Mesendoderm (in vitro differentiated cells): ENCODE measurements at regions not wholly inside any gene's neighbourhood (a gene's known extent, or its start where the extent isn't known, plus 50 kb on each side); places are given as distances from the start of the nearest gene placed in this dataset.
"Not testable (repeated sequence)": the region's sequence is repeated elsewhere in the genome, so short reads cannot be mapped to it uniquely, and the experiment has no call there.

ENCODE experiments used
- DNase-seq: peaks from one replicate; pipeline ENCODE4 v3.0.0; 2013
- H2AK5ac ChIP-seq: 2 replicates; pipeline ENCODE4 v1.6.1; 2013; ENCODE audit warnings: low read length, inconsistent platforms
- H2BK120ac ChIP-seq: 2 replicates; pipeline ENCODE4 v1.6.1; 2013; ENCODE audit warnings: low read depth, mild to moderate bottlenecking, low read length, moderate library complexity, mixed read lengths
- H2BK15ac ChIP-seq: replicated peaks from 2 replicates; pipeline ENCODE4 v1.6.1; 2013; ENCODE audit warnings: low read depth, mild to moderate bottlenecking, moderate library complexity
- H2BK5ac ChIP-seq: 2 replicates; pipeline ENCODE4 v1.6.1; 2013; ENCODE audit warnings: low read length, inconsistent platforms
- H3K18ac ChIP-seq: 2 replicates; pipeline ENCODE4 v1.6.1; 2013; ENCODE audit warnings: mild to moderate bottlenecking, low read length, mixed read lengths
- H3K23ac ChIP-seq: one replicate; pipeline ENCODE4 v1.6.1; 2013; ENCODE audit warnings: low read length
- H3K27ac ChIP-seq: 2 replicates; pipeline ENCODE4 v1.5.1; 2013; ENCODE audit warnings: low read depth, mild to moderate bottlenecking, inconsistent platforms, low read length, moderate library complexity
- H3K27me3 ChIP-seq: 2 replicates; pipeline ENCODE4 v1.6.1; 2013; ENCODE audit warnings: low read length, control low read depth, mild to moderate bottlenecking, inconsistent platforms; ENCODE audit not compliant: insufficient read depth, poor library complexity
- H3K36me3 ChIP-seq: 2 replicates; pipeline ENCODE4 v1.6.1; 2013; ENCODE audit warnings: low read length, inconsistent platforms; ENCODE audit not compliant: control insufficient read depth, insufficient read depth
- H3K4ac ChIP-seq: one replicate; pipeline ENCODE4 v1.6.1; 2013; ENCODE audit warnings: low read depth, mild to moderate bottlenecking, low read length, moderate library complexity
- H3K4me1 ChIP-seq: 2 replicates; pipeline ENCODE4 v1.6.1; 2013; ENCODE audit warnings: low read depth, low read length, inconsistent platforms; ENCODE audit not compliant: control insufficient read depth
- H3K4me2 ChIP-seq: 2 replicates; pipeline ENCODE4 v1.6.1; 2013; ENCODE audit warnings: low read length
- H3K4me3 ChIP-seq: 2 replicates; pipeline ENCODE4 v1.5.1; 2013; ENCODE audit warnings: mild to moderate bottlenecking, low read length
- H3K56ac ChIP-seq: one replicate; pipeline ENCODE4 v1.6.1; 2013; ENCODE audit warnings: low read length
- H3K79me1 ChIP-seq: 2 replicates; pipeline ENCODE4 v1.6.1; 2013; ENCODE audit warnings: low read length, inconsistent platforms
- H3K79me2 ChIP-seq: 2 replicates; pipeline ENCODE4 v1.6.1; 2013; ENCODE audit warnings: mild to moderate bottlenecking, low read length; ENCODE audit not compliant: control insufficient read depth, insufficient read depth
- H3K9ac ChIP-seq: 2 replicates; pipeline ENCODE4 v1.6.1; 2013; ENCODE audit warnings: low read length, inconsistent platforms
- H4K5ac ChIP-seq: one replicate; pipeline ENCODE4 v1.6.1; 2013; ENCODE audit warnings: low read length
- H4K8ac ChIP-seq: one replicate; pipeline ENCODE4 v1.6.1; 2013; ENCODE audit warnings: low read depth, mild to moderate bottlenecking, control low read depth, low read length, moderate library complexity
- WGBS: extraction: QIAGEN DNeasy Blood & Tissue Kit; methylation state at CpG from one replicate; pipeline ENCODE4 v1.1.7; 2013; ENCODE audit warnings: low lambda C conversion rate, missing lambda C conversion rate; ENCODE audit not compliant: insufficient coverage; ENCODE audit errors: extremely low coverage; 5-methylcytosine and 5-hydroxymethylcytosine counted together

- H3K4me2 ChIP-seq = no peak overlapping the region
- H4K8ac ChIP-seq = no peak overlapping the region
- H3K4me1 ChIP-seq = no peaks in the 10 kb centered on the region
- no peak overlapping the region for H3K27ac ChIP-seq
- H3K4me3 ChIP-seq = no peak overlapping the region
- no peak overlapping the region for H2AK5ac ChIP-seq
- no peak overlapping the region for H3K4ac ChIP-seq
- H2BK5ac ChIP-seq = no peak overlapping the region
- H3K56ac ChIP-seq = no peak overlapping the region
- DNase-seq = no peak
- H3K79me1 ChIP-seq = no peaks in the 10 kb centered on the region
- WGBS = no CpG with 5 or more reads among the region's 6 CpGs
- no peaks in the 10 kb centered on the region for H3K36me3 ChIP-seq
- H3K27me3 ChIP-seq = no peaks in the 10 kb centered on the region
- no peak overlapping the region for H2BK15ac ChIP-seq
- H3K18ac ChIP-seq = no peak overlapping the region
- no peak overlapping the region for H3K23ac ChIP-seq
- no peak overlapping the region for H4K5ac ChIP-seq
- H2BK120ac ChIP-seq = no peak overlapping the region
- H3K79me2 ChIP-seq = no peaks in the 10 kb centered on the region
- H3K9ac ChIP-seq = no peak overlapping the region
Observed at GRCh38 chr2:87403893-87404175, 344.1 kb upstream of the PLGLB2 start.

- not testable (repeated sequence) for DNase-seq, H3K4ac ChIP-seq, H2BK15ac ChIP-seq, H3K27ac ChIP-seq, H3K4me2 ChIP-seq, H3K4me3 ChIP-seq, H3K79me1 ChIP-seq, H3K36me3 ChIP-seq, H3K79me2 ChIP-seq, H2BK5ac ChIP-seq, H2AK5ac ChIP-seq, H3K18ac ChIP-seq, H3K4me1 ChIP-seq, H3K9ac ChIP-seq, H3K23ac ChIP-seq, H4K5ac ChIP-seq, H3K27me3 ChIP-seq, H2BK120ac ChIP-seq, H3K56ac ChIP-seq, H4K8ac ChIP-seq
- WGBS = no CpG with 5 or more reads among the region's 22 CpGs
Observed at GRCh38 chr2:87404411-87405255, 343.3 kb upstream of the PLGLB2 start.

- not testable (repeated sequence) for H3K4me1 ChIP-seq, H2BK15ac ChIP-seq, H3K9ac ChIP-seq, H2AK5ac ChIP-seq, H3K4me2 ChIP-seq, H3K4me3 ChIP-seq, H3K27me3 ChIP-seq, H3K79me2 ChIP-seq, H3K4ac ChIP-seq, H3K23ac ChIP-seq, H3K79me1 ChIP-seq, H3K18ac ChIP-seq, H3K56ac ChIP-seq, H2BK5ac ChIP-seq, H4K5ac ChIP-seq, H4K8ac ChIP-seq, H3K27ac ChIP-seq, H3K36me3 ChIP-seq, H2BK120ac ChIP-seq, DNase-seq
- WGBS = no CpG with 5 or more reads among the region's 6 CpGs
Observed at GRCh38 chr2:87405531-87406216, 342.2 kb upstream of the PLGLB2 start.

GRCh38 chr2:87406406-87407175 is 341.3 kb upstream of the PLGLB2 start:
- H4K8ac ChIP-seq, H2BK5ac ChIP-seq, H2BK15ac ChIP-seq, H2BK120ac ChIP-seq, H3K56ac ChIP-seq, H3K9ac ChIP-seq, H3K4ac ChIP-seq, H3K27me3 ChIP-seq, DNase-seq, H4K5ac ChIP-seq, H3K79me1 ChIP-seq, H3K23ac ChIP-seq, H3K27ac ChIP-seq, H3K4me2 ChIP-seq, H2AK5ac ChIP-seq, H3K18ac ChIP-seq, H3K79me2 ChIP-seq, H3K4me3 ChIP-seq, H3K4me1 ChIP-seq, H3K36me3 ChIP-seq: not testable (repeated sequence)
- WGBS = no CpG with 5 or more reads among the region's 6 CpGs

- H3K9ac ChIP-seq, DNase-seq, H3K56ac ChIP-seq, H3K18ac ChIP-seq, H3K4me3 ChIP-seq, H3K23ac ChIP-seq, H3K27me3 ChIP-seq, H4K5ac ChIP-seq, H3K79me2 ChIP-seq, H4K8ac ChIP-seq, H2AK5ac ChIP-seq, H3K4me2 ChIP-seq, H2BK15ac ChIP-seq, H3K79me1 ChIP-seq, H3K36me3 ChIP-seq, H3K4me1 ChIP-seq, H3K4ac ChIP-seq, H2BK120ac ChIP-seq, H2BK5ac ChIP-seq, H3K27ac ChIP-seq: not testable (repeated sequence)
- WGBS = no CpG with 5 or more reads among the region's 4 CpGs
Observed at GRCh38 chr2:87409601-87410000, 338.3 kb upstream of the PLGLB2 start.
